ENCODE measurements at regions not wholly inside any gene's neighbourhood (a gene's known extent, or its start where the extent isn't known, plus 50 kb on each side); places are given as distances from the start of the nearest gene placed in this dataset.

DNA sequence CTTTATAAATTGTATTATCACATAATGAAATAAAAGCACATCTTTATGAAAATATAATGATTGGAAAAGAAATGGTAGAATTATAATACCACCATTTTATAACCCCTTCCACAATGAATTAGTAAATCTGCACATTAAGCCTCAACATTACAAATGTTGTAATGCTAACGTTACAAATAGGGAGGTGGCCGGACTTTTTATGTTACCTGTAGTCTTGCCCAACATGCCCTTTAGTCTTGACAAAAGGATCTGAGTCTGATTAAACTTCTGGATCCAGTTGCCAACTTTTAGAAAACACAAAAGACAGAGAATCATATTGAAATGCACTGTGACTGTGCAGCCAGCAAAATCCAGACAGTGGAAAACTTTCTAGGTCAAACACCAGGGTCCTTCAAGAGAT lies 617.3 kb downstream of the KCNJ3 start:
- H3K27me3 ChIP-seq (ENCODE audit: control insufficient read depth in 2 of 2, insufficient read depth in 2 of 2, low read length in 2 of 2), result no peaks in the 10 kb centered on the region
- no TSS peak for BruUV-seq (replicated peaks)
- H3K4me3 ChIP-seq (replicated peaks in 1 of 3; ENCODE audit: insufficient read depth in 1 of 3, low read depth in 1 of 3, low read length in 3 of 3), result no peak overlapping the region
- no peaks in the 10 kb centered on the region for H3K9me3 ChIP-seq (replicated peaks; ENCODE audit: control insufficient read depth, insufficient read depth, low read length)
- no peak overlapping the region for H3K27ac ChIP-seq (ENCODE audit: insufficient read depth, low read depth, low read length)
- POLR2A ChIA-PET, result no interaction called here
- H3K4me1 ChIP-seq (ENCODE audit: control insufficient read depth, extremely low read depth, insufficient read depth, low read length), result no peaks in the 10 kb centered on the region
- no peaks in the 10 kb centered on the region for H3K36me3 ChIP-seq (ENCODE audit: control insufficient read depth in 2 of 2, extremely low read depth in 1 of 2, insufficient read depth in 2 of 2, low read length in 2 of 2)
- FAIRE-seq, result no peak
- no peaks in the 10 kb centered on the region for H3K79me2 ChIP-seq (ENCODE audit: control insufficient read depth, insufficient read depth, low read length)
- H3K9ac ChIP-seq (replicated peaks; ENCODE audit: extremely low read depth, insufficient read depth, low read length), result no peak overlapping the region
- intact Hi-C loops (cut with micrococcal nuclease) (no loop called here), dilution Hi-C loops (cut with MboI; ENCODE audit: extremely low pct_ligation_motif_present, low sequenced_read_pairs) (no loop called here)
- DNase-seq (ENCODE audit: low read depth, low spot score), result no peak
- no peak overlapping the region for H3K4me2 ChIP-seq (ENCODE audit: insufficient read depth, low read length)
- no peak overlapping the region for H2AFZ ChIP-seq (ENCODE audit: low read depth, low read length)
- H3K9me1 ChIP-seq (replicated peaks; ENCODE audit: control insufficient read depth, extremely low read depth, insufficient read depth, low read length), result no peaks in the 10 kb centered on the region
- TF ChIP-seq EZH2 (IDR thresholded peaks at IDR 0.05; ENCODE audit: borderline replicate concordance, low read depth, low read length, severe bottlenecking), result no peak
- no peak for TF ChIP-seq FOS (IDR thresholded peaks at IDR 0.05; ENCODE audit: borderline replicate concordance, insufficient read depth, low read length)
- TF ChIP-seq POLR2A (IDR thresholded peaks at IDR 0.05; ENCODE audit: low read depth, low read length), result no peak
- TF ChIP-seq JUN (IDR thresholded peaks at IDR 0.05; ENCODE audit: borderline replicate concordance, insufficient read depth, insufficient read length, low read depth), result no peak
- no peak for TF ChIP-seq GATA2 (IDR thresholded peaks at IDR 0.05; ENCODE audit: insufficient read depth, insufficient read length, low read depth, low read length)
- TF ChIP-seq, protein P1, sequence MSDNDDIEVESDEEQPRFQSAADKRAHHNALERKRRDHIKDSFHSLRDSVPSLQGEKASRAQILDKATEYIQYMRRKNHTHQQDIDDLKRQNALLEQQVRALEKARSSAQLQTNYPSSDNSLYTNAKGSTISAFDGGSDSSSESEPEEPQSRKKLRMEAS (IDR thresholded peaks at IDR 0.05; ENCODE audit: insufficient read depth, insufficient read length), result no peak
- TF ChIP-seq MYC (IDR thresholded peaks at IDR 0.05; ENCODE audit: low read depth, low read length), result no peak
- TF ChIP-seq, protein P2, sequence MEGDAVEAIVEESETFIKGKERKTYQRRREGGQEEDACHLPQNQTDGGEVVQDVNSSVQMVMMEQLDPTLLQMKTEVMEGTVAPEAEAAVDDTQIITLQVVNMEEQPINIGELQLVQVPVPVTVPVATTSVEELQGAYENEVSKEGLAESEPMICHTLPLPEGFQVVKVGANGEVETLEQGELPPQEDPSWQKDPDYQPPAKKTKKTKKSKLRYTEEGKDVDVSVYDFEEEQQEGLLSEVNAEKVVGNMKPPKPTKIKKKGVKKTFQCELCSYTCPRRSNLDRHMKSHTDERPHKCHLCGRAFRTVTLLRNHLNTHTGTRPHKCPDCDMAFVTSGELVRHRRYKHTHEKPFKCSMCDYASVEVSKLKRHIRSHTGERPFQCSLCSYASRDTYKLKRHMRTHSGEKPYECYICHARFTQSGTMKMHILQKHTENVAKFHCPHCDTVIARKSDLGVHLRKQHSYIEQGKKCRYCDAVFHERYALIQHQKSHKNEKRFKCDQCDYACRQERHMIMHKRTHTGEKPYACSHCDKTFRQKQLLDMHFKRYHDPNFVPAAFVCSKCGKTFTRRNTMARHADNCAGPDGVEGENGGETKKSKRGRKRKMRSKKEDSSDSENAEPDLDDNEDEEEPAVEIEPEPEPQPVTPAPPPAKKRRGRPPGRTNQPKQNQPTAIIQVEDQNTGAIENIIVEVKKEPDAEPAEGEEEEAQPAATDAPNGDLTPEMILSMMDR (IDR thresholded peaks at IDR 0.05; ENCODE audit: extremely low read depth in 1 of 2, insufficient read depth in 1 of 2, low read depth in 1 of 2, low read length in 2 of 2), result no peak
- TF ChIP-seq POLR2AphosphoS5 (IDR thresholded peaks at IDR 0.05; ENCODE audit: insufficient read depth, low read depth, low read length), result no peak
- CTCF ChIA-PET, result interaction anchor here (1.1 kb wide), 1 partner anchor 57 kb away, joined by 3 read pairs; no protein-coding TSS in a partner anchor
- no peaks in the 10 kb centered on the region for H4K20me1 ChIP-seq (replicated peaks; ENCODE audit: control insufficient read depth, extremely low read depth, insufficient read depth, low read length)
